ENCODE measurements at regions not wholly inside any gene's neighbourhood (a gene's known extent, or its start where the extent isn't known, plus 50 kb on each side); places are given as distances from the start of the nearest gene placed in this dataset.

DNA sequence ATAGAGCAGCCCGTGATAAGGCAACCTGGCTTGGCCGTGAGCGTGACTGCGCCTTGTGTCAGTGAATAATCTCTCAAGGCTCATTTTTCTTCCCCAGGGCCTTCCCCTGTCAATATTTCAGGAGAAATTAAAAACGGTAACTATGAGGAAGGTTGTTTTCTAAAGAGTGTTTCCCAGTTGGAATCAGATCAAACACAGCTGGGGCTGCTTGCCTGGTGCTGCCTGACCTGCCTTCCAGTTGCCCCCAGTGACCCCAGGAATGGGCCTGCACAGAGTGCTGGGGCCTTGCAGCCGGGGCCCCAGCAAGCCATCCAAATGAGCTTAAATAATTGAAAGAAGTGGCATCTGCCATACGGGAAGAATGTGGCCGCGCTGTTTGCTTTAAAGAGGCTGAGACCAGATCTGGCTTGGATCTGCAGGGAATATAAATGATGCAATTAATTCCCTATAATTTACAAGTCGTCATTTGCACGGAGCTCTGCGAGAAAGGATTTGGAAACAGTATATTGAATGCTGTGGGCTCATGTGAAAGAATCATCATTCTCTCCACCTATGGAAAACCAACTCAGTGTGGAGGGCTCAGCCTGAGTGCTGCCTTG, 203.9 kb downstream of the C1orf94 start:
- H3K27me3 ChIP-seq (ENCODE audit: insufficient read depth, low read length) = no peaks in the 10 kb centered on the region
- no peaks in the 10 kb centered on the region for H3K4me1 ChIP-seq (ENCODE audit: insufficient read depth, low read length)
- H2BK12ac ChIP-seq (ENCODE audit: insufficient read length, low read depth, low read length) = no peak overlapping the region
- H3K4ac ChIP-seq (ENCODE audit: low read depth, low read length) = no peak overlapping the region
- H4K91ac ChIP-seq (ENCODE audit: insufficient read length, low read depth, low read length) = no peak overlapping the region
- no peak overlapping the region for H3K9ac ChIP-seq (ENCODE audit: extremely low read depth, insufficient read length, low read length)
- no peaks in the 10 kb centered on the region for H4K20me1 ChIP-seq (ENCODE audit: control insufficient read depth, insufficient read depth, insufficient read length)
- H2AFZ ChIP-seq (ENCODE audit: low read length) = no peak overlapping the region
- DNase-seq = no peak
- no peak overlapping the region for H2BK20ac ChIP-seq (ENCODE audit: low read depth, low read length, poor library complexity, severe bottlenecking)
- no peak overlapping the region for H2AK5ac ChIP-seq (ENCODE audit: insufficient read length, low read length)
- H2BK5ac ChIP-seq (ENCODE audit: insufficient read length, low read length) = no peak overlapping the region
- H3K14ac ChIP-seq (ENCODE audit: insufficient read depth, low read length) = no peak overlapping the region
- H3K36me3 Mint-ChIP-seq (ENCODE audit: insufficient read depth in 1 of 3, low read depth in 3 of 3) = no peaks in the 10 kb centered on the region; a peak in 1 of 7 replicates
- no peak overlapping the region for H4K8ac ChIP-seq (replicated peaks; ENCODE audit: insufficient read length, low read depth, low read length)
- peaks cover 0 to 6% of the 10 kb centered on the region in 2 experiments; a peak in 2 of 5 replicates for H3K9me3 Mint-ChIP-seq
- no peak for TF ChIP-seq CTCF (conservative IDR thresholded peaks at IDR 0.05)
- H4K5ac ChIP-seq (ENCODE audit: insufficient read length, low read depth, low read length) = no peak overlapping the region
- no peaks in the 10 kb centered on the region for H3K9me3 ChIP-seq (ENCODE audit: control insufficient read depth, low read depth, low read length)
- no peak overlapping the region for H3T11ph ChIP-seq (ENCODE audit: low read length)
- no peak overlapping the region for H3K18ac ChIP-seq (ENCODE audit: insufficient read length, low read depth, low read length)
- H3K23me2 ChIP-seq (ENCODE audit: insufficient read length, low read depth, low read length, poor library complexity, severe bottlenecking) = no peaks in the 10 kb centered on the region
- H3K79me1 ChIP-seq (ENCODE audit: insufficient read depth, low read depth, low read length, poor library complexity, severe bottlenecking) = no peaks in the 10 kb centered on the region
- no peak overlapping the region; a peak in 1 of 7 replicates for H3K27ac Mint-ChIP-seq
- H3K27me3 Mint-ChIP-seq (ENCODE audit: low read depth) = peaks cover 18% of the 10 kb centered on the region
- H2BK15ac ChIP-seq (ENCODE audit: low read depth, low read length) = no peak overlapping the region
- no peaks in the 10 kb centered on the region for H3K79me2 ChIP-seq (ENCODE audit: insufficient read depth, low read length)
- H3K4me2 ChIP-seq (ENCODE audit: insufficient read depth, insufficient read length, low read length) = no peak overlapping the region
- no peak overlapping the region for H3K4me3 Mint-ChIP-seq
- H3K4me1 Mint-ChIP-seq = peaks cover 3 to 8% of the 10 kb centered on the region in 2 experiments; a peak in 3 of 4 replicates
- WGBS (ENCODE audit: extremely low coverage, insufficient read length, low lambda C conversion rate) = no CpG with 5 or more reads among the region's 12 CpGs
- H3K23ac ChIP-seq (ENCODE audit: insufficient read length, low read depth, low read length) = no peak overlapping the region
- no peak overlapping the region for H2BK120ac ChIP-seq (ENCODE audit: low read depth, low read length, poor library complexity, severe bottlenecking)
- H3K27ac ChIP-seq (ENCODE audit: insufficient read length, low read depth, low read length) = no peak overlapping the region
- no peak overlapping the region for H3K56ac ChIP-seq (ENCODE audit: insufficient read length, low read depth, low read length)

Measured in H9 (cell line).